Eye (tissue), 1 donor: ENCODE measurements at regions not wholly inside any gene's neighbourhood (a gene's known extent, or its start where the extent isn't known, plus 50 kb on each side); places are given as distances from the start of the nearest gene placed in this dataset.
"Not testable (repeated sequence)": the region's sequence is repeated elsewhere in the genome, so short reads cannot be mapped to it uniquely, and the experiment has no call there.

Experiments
- DNase-seq: peaks from one replicate; pipeline ENCODE4 v3.0.0-alpha.2; 2015

DNA sequence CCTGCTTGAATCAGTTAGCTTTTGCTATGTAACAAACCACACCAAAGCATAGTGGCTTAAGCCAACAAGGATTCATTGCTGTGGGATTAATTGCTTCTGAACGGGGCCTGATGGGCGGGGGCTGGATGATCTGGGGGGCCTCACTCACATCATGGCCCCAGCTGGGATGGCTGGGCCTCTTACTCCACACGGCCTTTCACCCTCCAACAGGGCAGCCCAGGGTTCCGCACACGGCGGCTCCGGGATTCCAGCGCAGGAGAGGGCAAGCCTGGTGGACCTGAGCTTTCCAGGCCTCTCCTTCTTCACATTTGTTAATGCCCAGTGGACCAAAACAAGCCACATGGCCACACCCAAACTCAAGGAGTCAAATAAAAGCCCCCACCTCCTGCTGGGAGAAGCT is 86.3 kb upstream of the PHLPP1 start:
- DNase-seq = no peak

DNA sequence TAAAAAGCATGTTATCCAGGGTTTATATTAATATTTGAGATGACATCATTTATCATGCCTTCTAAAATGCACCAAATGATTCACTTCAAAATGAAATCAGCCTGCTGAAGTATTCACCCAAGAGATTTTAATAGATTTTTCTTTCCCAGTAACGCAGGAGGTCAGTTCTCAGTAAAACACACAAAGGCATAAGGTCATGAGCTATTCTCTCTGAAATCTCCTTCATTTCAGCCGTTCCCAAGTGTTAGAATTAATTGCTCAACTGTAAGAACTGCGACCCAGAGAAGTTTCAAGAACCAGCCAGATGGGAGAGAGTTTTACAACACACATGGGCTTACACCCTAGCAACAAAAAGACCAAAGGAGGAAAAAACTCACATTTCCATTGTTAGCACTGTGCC is 84.2 kb upstream of the PHLPP1 start:
- DNase-seq = peak; percentile 61

DNA sequence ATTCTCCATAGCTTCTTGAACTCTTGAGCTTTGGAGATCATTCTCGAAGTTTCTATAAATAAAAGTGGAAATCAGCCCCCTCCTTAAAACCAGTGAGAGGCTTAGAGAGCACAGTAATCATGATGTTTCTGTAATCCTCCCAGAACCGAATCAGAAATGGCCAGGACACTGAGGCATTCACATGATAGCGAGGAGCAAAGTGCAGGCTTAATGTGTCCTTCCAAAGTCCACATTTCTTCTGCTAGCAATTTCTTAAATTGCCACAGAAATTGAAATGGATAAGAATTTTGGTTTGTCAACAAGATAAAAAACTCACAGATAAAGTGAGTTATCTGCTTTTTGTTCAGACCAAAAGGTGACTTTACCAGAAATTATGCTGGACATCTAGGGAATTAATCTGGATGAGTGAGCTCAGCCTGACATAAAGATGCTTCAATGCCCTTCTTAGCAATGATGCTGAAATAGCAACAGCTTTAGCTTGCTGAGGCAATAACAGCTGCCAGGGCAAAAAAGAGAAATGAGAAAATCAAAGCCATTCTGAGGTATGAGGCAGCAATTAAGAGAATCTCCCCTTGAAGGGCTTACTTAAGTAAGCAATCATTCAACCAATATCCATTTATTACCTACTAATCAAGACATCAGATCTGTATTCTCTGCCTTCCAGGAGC is 82.4 kb upstream of the PHLPP1 start:
- DNase-seq = peak; percentile 71

DNA sequence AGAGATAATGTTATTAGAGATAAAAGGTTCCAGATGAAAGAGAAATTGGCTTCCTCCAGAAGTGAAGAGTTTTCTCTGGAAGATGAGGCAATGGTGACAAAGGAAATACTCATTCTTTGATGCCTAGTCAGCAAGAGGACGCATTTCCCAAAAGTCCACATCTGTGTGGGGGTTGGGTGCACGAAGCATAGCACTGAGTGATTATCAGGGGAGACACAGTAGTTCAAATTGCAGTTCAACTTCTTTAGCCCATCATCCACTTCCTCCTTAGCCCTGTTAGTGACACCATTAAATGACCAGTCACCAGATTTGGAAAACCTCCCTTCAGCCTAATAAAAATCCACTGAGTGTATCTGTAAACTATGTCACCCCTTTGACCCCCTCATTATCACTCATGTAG is 80.9 kb upstream of the PHLPP1 start:
- no peak for DNase-seq

DNA sequence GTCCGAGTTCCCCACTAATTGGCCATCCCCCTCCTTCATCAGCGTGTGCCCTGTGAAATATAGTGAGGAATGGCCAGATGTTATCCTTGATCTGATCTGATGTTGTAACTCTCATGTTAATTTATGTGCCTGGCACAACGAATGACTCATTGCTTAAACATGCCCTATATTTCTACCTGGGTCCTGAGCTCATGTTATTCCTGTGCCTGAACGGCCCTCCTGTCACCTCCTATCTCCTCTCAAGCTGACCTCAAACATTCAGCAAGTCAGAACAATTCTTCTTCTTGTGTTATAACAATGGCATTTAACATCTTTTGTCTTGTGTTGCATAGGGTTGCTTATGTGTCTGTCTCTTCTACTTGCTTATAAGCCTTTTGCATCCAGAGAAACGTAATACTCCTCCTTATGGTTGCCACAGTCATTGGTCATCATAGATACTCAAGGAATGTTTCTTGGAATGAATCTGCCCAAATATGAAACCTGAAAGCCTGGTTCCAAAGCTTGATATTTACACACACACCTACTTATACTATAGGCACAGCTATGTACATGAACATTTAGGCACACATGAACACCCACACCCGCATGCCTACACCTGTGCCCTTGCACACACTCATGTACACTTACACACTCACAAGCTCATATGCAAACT is 80.2 kb upstream of the PHLPP1 start:
- peak; percentile 49 for DNase-seq

DNA sequence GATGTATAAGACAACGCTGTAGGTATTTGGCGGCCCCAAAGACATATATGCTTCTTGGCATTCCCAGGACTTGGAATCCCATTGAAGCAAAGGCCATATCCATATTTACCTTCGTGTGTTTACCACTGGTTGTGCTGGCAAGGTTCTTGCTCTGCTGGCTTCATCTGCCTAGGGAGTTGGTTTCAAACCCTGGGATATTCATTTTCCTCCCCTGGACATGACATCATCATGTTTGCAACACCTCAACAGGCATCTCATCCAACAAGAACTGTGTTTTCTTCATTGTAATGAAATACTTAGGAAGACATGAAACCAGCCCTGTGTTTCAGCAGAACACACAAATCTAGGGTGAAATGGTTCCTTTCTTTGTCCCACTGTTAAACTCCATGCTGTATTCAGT is 77.9 kb upstream of the PHLPP1 start:
- no peak for DNase-seq

DNA sequence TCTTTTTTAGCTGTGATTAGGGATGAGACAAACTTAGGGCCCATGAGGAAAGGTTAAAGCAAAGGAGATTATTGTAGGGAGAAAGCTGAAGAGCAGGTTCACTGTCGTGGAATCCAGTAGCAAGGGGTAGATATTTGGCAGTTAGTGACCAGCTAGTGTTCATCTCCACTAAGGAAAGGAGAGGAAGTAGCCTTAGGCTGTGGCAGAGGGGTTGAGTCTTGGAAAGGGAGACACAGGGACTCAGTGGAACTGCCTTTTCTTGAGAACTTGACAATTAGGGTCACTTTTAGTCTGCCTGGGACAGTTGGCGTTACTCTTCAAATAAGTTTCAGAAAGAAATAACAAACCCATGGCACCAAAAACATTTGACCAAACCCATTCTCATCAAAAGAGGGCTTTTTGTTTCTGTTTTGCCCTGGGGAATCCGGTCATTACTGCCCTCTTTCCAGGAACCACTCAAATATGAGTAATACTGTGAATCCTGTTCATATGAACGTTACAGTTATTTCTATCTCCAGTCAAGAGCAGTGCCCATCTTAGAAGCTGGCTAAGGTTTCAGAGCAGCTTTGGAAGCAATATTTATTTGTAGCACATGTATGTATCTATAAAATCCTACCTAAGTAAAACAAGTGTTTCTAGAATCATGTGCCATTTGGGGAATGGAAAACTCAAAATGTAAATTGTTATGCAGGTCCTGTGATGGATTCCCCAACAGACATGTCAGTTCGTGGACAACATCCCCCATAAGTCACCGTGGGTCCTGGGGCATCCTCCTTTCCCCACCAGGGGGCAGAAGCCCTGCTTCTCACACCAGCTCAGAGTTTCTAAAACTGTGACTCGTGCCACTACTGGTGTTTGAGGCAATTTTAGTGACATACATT is 77.3 kb upstream of the PHLPP1 start:
- DNase-seq = no peak

DNA sequence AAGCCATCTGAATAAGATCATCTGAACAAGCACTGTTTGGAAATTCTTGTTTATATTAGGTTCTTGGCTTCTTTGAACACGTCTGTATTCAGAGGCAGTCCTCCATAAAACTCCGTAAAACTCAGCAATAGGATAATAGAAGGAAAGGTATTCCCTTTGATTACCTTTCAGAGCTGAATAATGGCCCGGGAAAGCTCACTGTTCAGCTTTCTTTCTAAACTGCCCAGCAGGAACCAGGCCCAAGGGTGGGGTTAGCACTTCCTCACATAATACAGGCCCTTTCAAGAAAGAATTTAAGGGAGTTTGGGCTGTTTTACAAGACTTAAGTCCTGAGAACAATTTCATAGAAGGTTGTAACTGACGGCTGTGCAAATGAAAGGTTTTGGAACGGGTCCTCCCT is 72.2 kb upstream of the PHLPP1 start:
- no peak for DNase-seq

DNA sequence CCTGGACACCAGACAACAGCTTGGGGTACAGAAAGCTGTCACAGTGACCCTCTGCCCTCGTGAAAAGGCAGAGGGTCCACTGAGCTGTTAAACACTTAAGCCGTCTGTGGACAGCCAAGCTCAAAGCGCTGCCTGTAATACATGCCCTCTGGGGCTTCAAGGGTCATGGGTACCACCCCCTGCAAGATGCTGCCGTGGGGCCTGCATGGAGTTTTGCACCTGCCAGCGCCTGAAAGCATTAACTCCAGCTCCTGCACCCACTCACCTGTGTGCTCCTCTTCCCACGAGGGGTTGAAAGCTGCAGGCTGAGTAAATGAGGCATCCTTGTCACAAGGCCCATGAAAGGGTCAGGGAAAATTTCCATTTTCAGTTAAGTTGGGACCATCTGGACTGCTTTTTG is 70.6 kb upstream of the PHLPP1 start:
- DNase-seq = no peak

DNA sequence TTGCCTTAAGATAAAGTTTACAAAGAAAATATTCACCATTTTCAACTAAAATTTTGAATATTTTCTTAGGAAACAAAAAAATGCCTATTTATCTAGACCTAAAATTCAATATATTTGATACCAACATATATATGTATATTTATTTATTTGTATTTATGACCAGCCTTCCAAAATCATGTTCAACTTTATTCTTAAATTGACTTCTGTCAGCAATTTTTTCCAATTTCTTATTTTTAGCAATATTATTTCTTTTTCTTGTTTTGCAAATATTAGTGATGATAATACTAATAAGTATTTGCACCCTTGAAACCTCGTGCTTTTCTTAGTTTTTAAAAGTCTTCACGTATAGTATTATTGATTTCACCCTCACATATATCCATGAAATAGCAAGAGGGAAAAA is 68.2 kb upstream of the PHLPP1 start:
- DNase-seq = no peak

DNA sequence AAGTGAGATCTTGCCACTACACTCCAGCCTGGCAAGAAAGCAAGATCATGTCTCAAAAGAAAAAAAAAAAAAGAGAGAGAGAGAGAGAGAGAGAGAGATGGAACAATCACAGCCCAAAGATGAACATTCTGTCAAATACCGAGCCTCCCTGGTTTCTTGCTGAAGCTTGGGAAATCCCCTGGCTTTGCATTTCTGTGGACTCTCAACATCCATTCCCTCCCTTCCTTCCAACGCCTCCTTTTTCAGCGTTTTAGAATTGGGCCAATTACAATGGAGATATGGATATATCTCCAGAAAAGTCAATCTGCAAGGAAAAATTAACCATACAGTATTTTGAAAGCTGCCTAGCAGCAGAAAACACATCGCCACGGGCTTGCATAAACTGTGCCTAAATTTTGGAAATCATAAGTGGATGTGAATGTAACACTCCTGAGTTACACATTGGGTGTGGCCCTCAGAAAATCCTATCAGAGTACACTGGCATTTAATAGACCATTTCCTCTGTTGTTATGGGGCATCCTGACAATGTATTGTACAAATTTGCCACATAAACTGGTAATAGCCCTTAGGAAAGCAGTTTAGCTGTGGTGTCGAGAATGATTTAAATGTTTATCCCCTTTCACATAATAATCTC is 67.2 kb upstream of the PHLPP1 start:
- DNase-seq = no peak

DNA sequence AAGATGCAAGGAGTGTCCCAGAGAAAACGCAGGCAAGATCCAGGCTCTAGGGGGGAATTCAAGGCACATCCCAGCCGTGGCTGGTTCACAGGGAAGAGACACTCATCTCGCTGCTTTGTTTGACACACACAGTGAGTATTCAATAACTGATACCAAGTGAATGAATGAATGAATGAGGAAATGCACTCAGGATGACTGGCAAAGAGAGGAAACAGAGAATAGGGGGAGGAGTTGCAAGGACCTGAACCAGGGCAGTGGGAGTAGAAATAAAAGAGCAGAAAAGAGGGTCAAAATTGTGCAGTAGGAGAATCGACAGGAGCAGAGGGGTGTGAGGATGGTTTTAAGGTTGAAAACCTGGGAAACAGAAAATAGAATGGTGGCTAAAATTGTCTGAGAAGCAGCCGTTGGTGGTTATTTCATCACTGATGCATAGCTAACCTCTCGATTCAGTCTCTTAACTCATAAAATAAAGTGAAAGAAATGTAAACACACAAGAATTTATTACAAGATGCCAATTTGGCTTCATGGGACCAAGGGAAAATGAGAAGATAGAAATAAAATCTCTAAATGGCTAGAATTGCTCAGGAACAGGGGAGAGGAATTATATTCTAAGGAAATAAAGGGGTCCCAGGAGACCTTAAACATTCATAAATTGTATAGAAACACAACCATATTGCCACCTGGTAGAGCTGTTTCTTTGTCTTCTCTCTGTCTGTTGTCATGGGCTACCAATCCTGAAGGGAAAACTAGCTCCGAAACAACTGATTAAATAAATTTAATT is 63.9 kb upstream of the PHLPP1 start:
- DNase-seq = no peak

DNA sequence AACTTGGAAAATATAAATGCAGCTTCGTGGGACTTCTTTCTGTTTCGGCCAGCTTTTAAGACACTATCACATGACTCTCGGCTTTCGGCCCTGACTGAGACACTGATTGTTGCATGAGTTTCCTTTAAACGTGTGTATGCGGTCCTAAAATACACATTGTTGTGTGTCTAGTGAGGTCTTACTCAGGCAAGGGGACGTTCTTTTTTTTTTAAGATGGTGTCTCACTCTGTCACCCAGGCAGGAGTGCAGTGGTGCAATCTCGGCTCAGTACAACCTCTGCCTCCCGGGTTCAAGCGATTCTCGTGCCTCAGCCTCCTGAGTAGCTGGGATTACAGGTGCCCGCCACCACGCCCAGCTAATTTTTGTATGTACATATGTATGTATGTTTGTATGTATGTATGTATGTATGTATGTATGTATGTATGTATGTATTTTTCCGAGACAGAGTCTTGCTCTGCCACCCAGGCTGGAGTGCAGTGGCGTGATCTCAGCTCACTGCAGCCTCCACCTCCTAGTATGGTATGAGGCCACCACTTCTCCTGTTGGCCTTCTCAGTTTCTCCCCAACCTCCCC is 63.2 kb upstream of the PHLPP1 start:
- not testable (repeated sequence) for DNase-seq

DNA sequence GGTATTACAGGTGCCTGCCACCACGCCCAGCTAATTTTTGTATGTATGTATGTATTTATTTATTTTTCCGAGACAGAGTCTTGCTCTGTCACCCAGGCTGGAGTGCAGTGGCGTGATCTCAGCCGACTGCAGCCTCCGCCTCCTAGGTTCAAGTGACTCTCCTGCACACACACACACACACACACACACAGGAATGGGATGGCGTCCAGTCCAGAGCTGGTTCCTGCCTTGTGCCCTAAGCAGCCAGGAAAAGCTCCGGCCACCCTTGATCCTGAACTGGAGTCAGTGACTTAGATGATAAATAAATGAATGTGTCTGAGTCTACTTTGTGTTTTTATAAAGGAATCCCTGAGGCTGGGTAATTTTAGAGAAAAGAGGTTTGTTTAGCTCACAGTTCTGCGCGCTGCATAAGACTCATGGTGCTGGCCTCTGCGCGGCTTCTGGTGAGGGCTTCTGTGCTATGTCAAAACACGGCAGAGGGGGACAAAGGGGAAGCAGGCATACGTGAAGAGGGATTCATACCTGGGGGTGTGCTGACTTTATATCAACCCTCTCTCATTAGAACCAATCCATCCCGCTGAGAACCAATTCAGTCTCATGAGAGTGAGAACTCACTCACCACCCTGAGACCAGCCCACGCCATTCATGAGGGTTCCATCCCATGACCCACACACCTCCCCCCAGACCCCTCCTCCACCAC is 59.7 kb upstream of the PHLPP1 start:
- DNase-seq = no peak

DNA sequence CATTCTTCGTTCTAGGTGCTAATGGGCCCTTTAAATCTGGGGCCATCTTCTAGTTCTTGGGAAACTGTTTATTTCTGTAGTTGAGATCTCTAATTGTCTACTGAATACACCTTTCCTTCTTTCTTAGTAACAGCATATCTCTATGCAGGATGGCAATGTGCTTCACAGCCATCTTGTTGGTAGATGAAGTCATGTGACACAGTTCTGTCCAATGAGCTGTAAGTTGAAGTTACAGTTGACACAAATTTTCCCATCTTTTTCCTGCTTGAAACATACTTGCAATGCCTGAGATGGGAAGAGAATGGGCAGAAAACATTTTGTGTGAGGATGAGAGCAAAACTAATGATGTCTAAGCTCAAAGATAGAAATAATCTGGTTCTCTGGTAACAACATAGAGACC is 57.3 kb upstream of the PHLPP1 start:
- no peak for DNase-seq

DNA sequence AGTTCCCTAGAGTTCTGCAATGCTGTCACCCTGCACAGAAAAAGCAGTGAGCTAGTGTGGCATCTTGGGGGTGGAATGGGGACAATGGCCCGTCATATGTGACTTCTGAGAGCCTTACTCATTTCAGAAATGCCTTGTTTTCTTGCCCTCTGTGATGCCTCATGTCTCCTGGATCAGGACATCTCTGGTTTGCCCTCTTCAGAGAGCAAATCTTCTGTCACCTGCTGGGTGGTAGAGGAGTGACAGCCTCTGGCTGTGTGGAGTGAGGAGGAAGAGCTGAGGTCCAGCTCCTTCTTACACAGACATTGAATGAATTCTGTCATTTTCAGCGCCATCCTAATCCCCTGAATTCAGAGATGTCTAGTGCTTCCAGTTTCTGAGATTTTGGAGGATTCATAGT is 55.6 kb upstream of the PHLPP1 start:
- DNase-seq = peak; percentile 44

DNA sequence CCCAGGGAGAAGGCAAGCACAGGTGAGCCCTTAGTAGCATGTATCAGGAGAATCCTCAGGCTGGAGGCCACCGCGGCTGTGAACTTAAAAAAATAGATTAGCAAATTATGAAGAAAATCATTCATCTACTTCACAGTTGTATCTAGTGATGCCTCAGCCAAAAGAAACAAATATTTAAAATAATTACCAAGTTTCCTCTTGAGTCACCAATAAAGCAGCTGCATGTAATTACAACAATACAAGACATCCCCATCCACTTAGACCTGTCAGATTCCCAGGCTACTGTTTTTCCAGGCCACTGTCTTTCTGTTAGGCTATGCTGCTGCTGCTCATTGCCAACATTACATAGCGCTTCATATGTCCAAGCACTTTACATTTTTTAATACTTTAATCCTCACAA is 54.6 kb upstream of the PHLPP1 start:
- DNase-seq = peak; percentile 52

DNA sequence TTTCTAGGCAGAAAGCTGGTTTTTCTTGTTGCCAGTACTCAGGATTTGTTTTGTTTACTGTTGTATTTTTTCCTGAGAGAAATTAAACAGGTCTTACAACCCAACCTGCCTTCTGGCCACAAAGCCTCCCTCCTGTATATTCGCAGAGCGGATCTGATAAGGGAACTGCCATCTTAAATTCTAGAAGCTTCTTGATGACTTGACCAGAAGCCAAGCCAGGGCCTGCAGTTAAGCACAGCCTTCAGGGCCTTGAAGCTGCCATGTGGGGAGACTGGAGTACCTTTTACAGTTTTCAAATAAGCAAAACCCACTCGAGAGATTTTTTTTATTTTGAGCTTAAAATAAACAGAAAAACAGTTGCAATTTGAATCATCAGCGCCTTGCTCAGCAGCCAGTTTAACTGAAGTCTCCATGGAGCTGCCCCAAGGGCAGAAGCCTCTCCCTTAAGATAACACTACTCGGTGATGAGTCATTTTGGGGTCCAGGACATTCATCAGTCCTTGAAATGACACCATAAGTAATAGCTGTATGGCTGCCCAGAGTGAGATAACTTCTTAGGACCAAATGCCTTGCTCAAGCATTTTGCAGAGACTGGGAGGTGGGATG is 51.5 kb upstream of the PHLPP1 start:
- no peak for DNase-seq

DNA sequence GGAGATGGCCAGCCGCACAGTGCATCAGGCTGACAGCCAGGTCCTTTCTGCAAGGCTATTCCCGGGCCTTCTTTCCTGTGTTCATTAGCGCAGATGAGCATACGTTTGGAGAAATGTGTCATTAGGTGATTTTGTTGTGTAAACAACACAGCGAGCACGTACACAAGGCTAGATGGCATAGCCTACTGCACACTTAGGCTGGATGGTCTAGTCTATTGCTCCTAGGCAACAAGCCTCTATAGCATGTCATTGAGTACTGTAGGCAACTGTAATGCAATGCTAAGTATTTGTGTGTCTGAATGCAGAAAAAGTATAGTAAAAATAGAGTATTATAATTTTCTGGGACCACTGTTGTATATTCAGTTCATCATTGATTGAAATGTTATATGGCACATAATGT is 50.9 kb upstream of the PHLPP1 start:
- DNase-seq = no peak

DNA sequence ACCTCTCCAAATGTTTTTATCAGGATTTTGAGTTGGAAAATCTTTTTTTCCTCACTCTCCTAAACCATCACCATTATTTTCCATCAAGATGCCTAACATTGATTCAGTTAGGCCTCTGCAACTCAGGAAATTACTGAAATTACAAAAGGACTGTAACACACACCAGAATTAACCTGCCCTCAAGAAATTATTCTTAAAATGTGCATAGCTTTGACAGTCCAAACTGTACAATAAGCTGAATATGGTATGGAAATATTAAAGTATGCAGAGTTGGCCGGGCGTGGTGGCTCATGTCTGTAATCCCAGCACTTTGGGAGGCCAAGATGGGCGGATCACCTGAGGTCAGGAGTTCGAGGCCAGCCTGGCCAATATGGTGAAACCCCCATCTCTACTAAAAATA is 50.2 kb upstream of the PHLPP1 start:
- DNase-seq = no peak
